ENCODE measurements at regions not wholly inside any gene's neighbourhood (a gene's known extent, or its start where the extent isn't known, plus 50 kb on each side); places are given as distances from the start of the nearest gene placed in this dataset.

DNA sequence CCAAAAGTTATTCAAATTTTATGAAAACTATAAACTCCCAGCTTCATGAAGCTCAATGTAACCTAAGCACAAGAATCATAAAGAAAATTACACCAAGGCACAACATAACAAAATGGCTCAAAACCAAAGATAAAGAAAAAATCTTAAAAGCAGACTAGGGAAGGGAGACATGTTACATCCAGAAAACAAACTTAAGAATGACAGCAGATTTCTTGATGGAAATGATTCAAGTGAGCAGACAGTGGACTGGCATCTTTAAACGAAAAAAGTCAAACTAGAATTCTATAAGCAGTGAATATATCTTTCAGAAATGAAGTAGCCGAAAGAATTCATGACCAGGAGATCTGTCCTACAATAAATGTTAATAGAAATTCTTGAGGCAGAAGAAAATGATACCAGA, 75.6 kb downstream of the SHANK2 start:
- TF ChIP-seq CTCF (IDR thresholded peaks at IDR 0.05; ENCODE audit: low read depth, low read length, missing input control), result no peak
- no peak for TF ChIP-seq NR2F2 (IDR thresholded peaks at IDR 0.05)
- no peak for TF ChIP-seq JUND (IDR thresholded peaks at IDR 0.05)
- TF ChIP-seq ATF3 (IDR thresholded peaks at IDR 0.05), result no peak
- TF ChIP-seq GABPA (IDR thresholded peaks at IDR 0.05 in 1 of 2, conservative IDR thresholded peaks at IDR 0.05 in 1 of 2), result no peak
- no peak for TF ChIP-seq TAF1 (conservative IDR thresholded peaks at IDR 0.05)
- no peak for TF ChIP-seq YY1 (IDR thresholded peaks at IDR 0.05)

Data from liver (tissue), 3 donors.